ENCODE measurements at regions not wholly inside any gene's neighbourhood (a gene's known extent, or its start where the extent isn't known, plus 50 kb on each side); places are given as distances from the start of the nearest gene placed in this dataset.

DNA sequence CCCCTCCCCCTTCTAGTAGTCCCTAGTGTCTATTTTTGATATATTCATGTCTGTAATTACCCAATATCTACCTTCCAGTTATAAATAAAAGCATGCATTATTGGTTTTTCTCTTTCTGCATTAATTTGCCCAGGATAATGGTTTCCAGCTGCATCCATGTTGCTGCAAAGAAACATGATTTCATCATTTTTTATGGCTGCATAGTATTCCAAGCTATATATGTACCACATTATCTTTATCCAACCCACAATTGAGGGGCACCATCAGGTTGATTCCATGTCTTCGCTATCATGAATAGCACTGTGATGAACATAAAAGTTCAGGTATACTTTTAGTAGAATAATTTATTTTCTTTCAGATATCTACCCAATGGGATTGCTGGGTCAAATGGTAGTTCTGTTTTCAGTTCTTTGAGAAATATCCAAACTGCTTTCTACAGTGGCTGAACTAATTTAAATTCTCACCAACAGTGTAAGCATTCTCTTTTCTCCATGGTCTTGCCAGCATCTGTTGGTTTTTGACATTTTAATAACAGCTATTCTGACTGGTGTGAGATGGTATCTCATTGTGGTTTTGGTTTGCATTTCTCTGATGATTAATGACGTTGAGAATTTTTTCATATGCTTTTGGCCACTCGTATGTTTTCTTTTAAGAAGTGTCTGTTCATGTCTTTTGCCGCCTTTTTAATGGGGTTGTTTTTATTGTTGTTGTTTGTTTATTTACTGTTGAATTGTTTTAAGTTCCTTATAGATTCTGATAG, 746.1 kb upstream of the MEF2C start:
- H3K4me1 ChIP-seq, result no peaks in the 10 kb centered on the region
- intact Hi-C loops (cut with DNase I), result no loop called here

DNA sequence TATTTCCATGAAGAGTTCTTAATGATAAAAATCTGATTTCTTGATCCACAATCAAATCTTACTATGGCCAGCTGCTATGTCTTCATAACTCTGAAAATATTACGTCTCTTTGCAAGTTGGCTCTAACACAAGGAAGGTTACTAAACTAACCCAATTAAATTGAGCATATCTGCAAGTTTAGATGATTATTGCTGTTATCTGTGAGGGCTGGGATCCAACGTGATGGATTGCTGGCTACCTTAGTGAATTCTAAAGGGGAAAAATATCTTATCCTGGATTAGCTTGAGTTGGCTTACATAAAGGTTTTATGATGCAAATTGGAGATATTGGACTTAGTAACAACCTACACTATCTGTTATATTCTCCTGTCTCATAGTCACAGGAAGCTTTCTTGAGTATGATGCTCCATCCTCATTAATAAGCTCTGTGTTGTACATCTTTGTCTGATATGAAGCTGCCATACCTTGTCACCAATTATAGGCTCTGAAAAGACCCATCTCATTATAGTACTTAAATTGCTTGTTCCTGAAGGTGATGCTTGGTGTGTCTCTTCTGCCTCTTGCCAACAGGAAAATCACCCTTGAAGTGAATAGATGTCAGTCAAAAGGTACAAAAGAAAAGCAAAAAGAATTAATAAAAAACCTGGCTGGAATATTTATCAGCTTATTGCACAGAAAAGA, 733.0 kb upstream of the MEF2C start:
- no peak overlapping the region for H3K4me3 ChIP-seq
- DNase-seq (ENCODE audit: low spot score in 2 of 2), result no peak
- H3K27ac ChIP-seq, result no peak overlapping the region
- H3K36me3 ChIP-seq, result no peaks in the 10 kb centered on the region
- intact Hi-C loops (cut with DNase I), result no loop called here
- no peaks in the 10 kb centered on the region for H3K4me1 ChIP-seq
- no peaks in the 10 kb centered on the region for H3K27me3 ChIP-seq
- TF ChIP-seq CTCF (IDR thresholded peaks at IDR 0.05), result no peak
- H3K9me3 ChIP-seq, result no peaks in the 10 kb centered on the region

More for the DNA sequence above, 746.1 kb upstream of the MEF2C start:
- no peak overlapping the region for H3K4me3 ChIP-seq
- H3K36me3 ChIP-seq, result no peaks in the 10 kb centered on the region
- H3K27ac ChIP-seq, result no peak overlapping the region
- peaks cover 0 to 8% of the 10 kb centered on the region in 2 donors for H3K9me3 ChIP-seq
- DNase-seq (ENCODE audit: low spot score in 2 of 2), result no peak
- H3K27me3 ChIP-seq, result no peaks in the 10 kb centered on the region
- no peak for TF ChIP-seq CTCF (IDR thresholded peaks at IDR 0.05)

- intact Hi-C loops (cut with DNase I), result no loop called here
- Histone ChIP-seq H3K9me3 (no peaks in the 10 kb centered on the region), H3K27me3 (no peaks in the 10 kb centered on the region), H3K4me3 (no peak overlapping the region), H3K4me1 (no peaks in the 10 kb centered on the region), H3K36me3 (no peaks in the 10 kb centered on the region), H3K27ac (no peak overlapping the region)
- no peak for DNase-seq (ENCODE audit: low spot score in 2 of 2)
- TF ChIP-seq CTCF (IDR thresholded peaks at IDR 0.05), result no peak
These were observed 730.4 kb upstream of the MEF2C start for GRCh38 chr5:89613222-89613956.

DNA sequence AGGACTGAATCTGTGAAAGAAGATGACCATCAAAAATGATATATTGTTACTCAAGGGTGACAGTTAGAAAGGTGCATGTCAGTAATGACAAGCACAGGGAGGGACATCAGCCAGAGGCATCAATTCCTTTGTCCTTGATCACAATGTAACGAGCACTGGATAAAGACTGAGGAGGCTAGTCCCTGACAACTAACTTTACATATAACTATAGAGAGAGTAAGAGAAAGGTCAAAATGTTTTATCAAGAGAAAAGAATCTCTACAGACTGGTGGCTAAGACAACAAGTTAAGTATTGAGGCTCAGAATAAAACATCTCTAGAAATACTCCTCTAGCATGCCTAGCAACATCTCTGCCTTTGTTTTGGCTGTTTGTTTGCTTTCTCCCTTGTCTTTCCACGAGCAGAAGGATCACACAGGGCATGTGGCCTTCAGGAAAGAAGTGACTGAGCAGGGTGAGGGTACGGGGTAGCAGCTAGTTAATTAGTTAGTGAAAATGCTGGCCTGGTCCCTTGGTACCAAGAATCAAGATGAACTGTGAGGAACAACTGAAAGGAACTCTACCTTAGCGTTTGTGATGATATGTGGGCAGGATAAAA, 724.1 kb upstream of the MEF2C start:
- Histone ChIP-seq H3K4me3 (no peak overlapping the region), H3K4me1 (no peaks in the 10 kb centered on the region), H3K9me3 (no peaks in the 10 kb centered on the region), H3K36me3 (no peaks in the 10 kb centered on the region), H3K27ac (no peak overlapping the region), H3K27me3 (no peaks in the 10 kb centered on the region)
- DNase-seq (ENCODE audit: low spot score in 2 of 2), result no peak
- intact Hi-C loops (cut with DNase I), result no loop called here
- no peak for TF ChIP-seq CTCF (IDR thresholded peaks at IDR 0.05)

- Histone ChIP-seq H3K27me3 (no peaks in the 10 kb centered on the region), H3K4me1 (no peaks in the 10 kb centered on the region), H3K9me3 (no peaks in the 10 kb centered on the region), H3K4me3 (no peak overlapping the region), H3K27ac (no peak overlapping the region), H3K36me3 (no peaks in the 10 kb centered on the region)
- intact Hi-C loops (cut with DNase I), result no loop called here
- DNase-seq (ENCODE audit: low spot score in 2 of 2), result no peak
- TF ChIP-seq CTCF (IDR thresholded peaks at IDR 0.05), result no peak
These were observed 721.4 kb upstream of the MEF2C start for GRCh38 chr5:89604342-89604741.
